22Rv1 (cell line): ENCODE measurements at regions not wholly inside any gene's neighbourhood (a gene's known extent, or its start where the extent isn't known, plus 50 kb on each side); places are given as distances from the start of the nearest gene placed in this dataset.
"Not testable (repeated sequence)": the region's sequence is repeated elsewhere in the genome, so short reads cannot be mapped to it uniquely, and the experiment has no call there.

ENCODE experiments used
- H3K27ac ChIP-seq: fragments of 450-650 bp; 2 replicates; pipeline ENCODE4 v1.5.1; 2017
- ZFX ChIP-seq: fragments of 450-650 bp; IDR thresholded peaks from 2 replicates; pipeline ENCODE4 v1.6.1; 2017; ENCODE audit warnings: antibody characterized with exemption, borderline replicate concordance
- TF ChIP-seq, protein P1 (sequence below): fragments of 450-650 bp; IDR thresholded peaks from 2 replicates; pipeline ENCODE4 v1.5.1; 2017; ENCODE audit warnings: mild to moderate bottlenecking

DNA sequence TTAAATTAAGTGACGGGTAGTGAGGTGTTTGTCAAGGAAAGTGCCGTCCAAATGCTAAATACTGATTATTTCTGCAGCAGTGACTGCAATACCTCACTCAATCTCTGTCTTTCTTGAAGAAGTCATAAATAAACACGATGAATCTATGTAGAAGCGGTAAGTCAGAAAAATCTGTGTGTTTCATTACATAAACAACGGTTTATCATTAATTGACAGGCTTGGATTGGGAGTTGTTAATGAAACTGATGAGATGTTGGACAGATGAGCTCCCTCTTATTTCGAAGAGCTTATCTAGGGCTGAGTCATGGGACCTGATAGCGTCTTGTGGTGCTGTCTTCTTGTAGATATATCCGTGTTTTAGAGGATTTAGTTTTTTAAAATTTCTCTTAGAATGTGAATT lies 92.2 kb upstream of the SAMD11 start:
- H3K27ac ChIP-seq, result no peak overlapping the region
- TF ChIP-seq ZFX, result no peak
- TF ChIP-seq, protein P1, sequence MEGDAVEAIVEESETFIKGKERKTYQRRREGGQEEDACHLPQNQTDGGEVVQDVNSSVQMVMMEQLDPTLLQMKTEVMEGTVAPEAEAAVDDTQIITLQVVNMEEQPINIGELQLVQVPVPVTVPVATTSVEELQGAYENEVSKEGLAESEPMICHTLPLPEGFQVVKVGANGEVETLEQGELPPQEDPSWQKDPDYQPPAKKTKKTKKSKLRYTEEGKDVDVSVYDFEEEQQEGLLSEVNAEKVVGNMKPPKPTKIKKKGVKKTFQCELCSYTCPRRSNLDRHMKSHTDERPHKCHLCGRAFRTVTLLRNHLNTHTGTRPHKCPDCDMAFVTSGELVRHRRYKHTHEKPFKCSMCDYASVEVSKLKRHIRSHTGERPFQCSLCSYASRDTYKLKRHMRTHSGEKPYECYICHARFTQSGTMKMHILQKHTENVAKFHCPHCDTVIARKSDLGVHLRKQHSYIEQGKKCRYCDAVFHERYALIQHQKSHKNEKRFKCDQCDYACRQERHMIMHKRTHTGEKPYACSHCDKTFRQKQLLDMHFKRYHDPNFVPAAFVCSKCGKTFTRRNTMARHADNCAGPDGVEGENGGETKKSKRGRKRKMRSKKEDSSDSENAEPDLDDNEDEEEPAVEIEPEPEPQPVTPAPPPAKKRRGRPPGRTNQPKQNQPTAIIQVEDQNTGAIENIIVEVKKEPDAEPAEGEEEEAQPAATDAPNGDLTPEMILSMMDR, result no peak

GRCh38 chr1:832136-832535 lies 91.6 kb upstream of the SAMD11 start:
- H3K27ac ChIP-seq, result no peak overlapping the region
- TF ChIP-seq, protein P1, result no peak
- TF ChIP-seq ZFX, result no peak

GRCh38 chr1:833226-833625 lies 90.5 kb upstream of the SAMD11 start:
- not testable (repeated sequence) for H3K27ac ChIP-seq

DNA sequence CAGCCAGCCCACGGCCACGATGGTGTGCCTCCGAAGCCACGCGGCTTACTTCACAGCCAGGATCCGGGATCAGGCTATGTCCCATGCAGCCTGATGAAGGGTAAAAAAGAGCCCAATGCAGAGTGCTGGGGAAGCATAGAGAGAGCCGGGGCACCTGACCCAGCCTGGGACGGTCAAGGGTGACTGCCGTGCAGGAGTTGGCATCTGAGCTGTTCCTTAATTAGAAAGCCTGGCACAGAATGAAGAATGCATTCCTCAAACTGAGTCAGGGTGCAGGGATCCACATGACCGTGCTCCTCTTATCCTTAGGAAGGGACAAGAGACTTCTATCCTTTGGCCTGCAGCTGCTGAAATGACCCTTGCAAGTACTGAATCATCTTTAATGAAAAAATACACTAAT lies 88.2 kb upstream of the SAMD11 start:
- H3K27ac ChIP-seq, result not testable (repeated sequence)

DNA sequence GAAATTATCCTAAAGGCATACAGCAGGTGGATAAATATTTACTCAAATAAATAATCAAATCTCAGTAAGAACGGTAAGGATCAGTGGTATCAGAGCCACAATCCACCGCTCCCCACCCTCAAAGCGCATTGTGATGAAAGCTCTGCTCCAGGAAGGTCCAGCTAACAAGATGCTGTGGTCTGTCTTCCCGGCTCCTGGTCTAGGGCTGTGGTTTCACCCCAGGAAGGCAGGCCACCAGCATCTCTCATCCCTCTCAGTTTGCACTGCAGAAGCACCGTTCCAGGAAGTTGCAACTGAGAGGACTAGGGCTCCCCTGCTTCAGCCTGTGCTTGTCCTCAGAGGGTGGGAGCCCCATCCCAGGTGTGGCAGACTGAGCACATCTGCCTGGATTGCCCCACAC lies 86.1 kb upstream of the SAMD11 start:
- H3K27ac ChIP-seq, result not testable (repeated sequence)

GRCh38 chr1:838291-838690 lies 85.4 kb upstream of the SAMD11 start:
- not testable (repeated sequence) for H3K27ac ChIP-seq

GRCh38 chr1:840592-840991 lies 83.1 kb upstream of the SAMD11 start:
- H3K27ac ChIP-seq, result not testable (repeated sequence)

- H3K27ac ChIP-seq, result not testable (repeated sequence)
These were observed 81.9 kb upstream of the SAMD11 start for GRCh38 chr1:841671-842425.

- H3K27ac ChIP-seq, result not testable (repeated sequence)
These were observed 80.9 kb upstream of the SAMD11 start for GRCh38 chr1:842799-843198.

DNA sequence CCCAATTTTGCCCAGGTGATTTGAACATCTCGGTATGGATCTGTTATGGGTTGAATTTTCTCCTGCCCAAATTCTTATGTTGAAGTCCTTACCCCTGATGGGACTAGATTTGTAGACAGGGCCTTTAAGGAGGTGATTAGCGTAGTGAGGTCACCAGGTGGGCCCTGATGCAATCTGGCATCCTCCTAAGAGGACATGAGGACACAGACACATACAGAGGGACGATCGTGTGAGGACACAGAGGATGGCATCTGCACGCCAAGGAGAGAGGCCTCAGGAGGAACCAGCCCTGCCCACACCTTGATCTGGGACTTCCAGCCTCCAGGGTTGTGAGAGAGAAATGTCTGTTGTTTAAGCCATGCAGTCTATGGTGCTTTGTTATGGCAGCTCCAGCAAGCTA lies 79.8 kb upstream of the SAMD11 start:
- H3K27ac ChIP-seq, result not testable (repeated sequence)

DNA sequence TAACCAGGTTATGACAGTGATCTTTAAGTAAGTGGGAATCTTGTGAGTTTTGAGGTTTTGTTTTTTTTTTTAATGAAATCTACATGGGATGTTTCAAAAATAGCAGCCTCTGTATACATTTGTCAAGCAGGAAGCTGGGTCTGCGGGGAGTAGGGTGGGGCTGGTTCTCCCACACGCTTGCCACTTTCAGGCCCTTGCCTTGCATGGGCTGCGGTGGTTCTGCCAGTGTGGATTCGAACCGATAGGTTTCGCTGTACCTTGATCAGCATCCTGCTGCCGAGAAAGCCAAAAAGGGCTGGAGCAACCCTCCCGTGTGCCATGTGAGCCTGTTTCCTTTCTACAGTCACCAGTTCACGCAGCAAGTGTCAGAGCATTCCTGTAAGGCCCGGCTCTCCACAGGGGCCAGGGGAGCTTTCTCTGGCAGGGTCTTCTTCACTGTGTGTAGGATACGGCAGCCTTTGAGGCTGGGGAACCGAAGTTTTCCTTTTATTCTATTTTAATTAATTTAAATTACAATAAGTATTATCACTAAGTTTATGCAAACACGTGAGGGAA lies 79.2 kb upstream of the SAMD11 start:
- TF ChIP-seq, protein P1, result no peak
- TF ChIP-seq ZFX, result no peak
- H3K27ac ChIP-seq, result no peak overlapping the region

GRCh38 chr1:845641-846040 lies 78.1 kb upstream of the SAMD11 start:
- not testable (repeated sequence) for H3K27ac ChIP-seq

- not testable (repeated sequence) for H3K27ac ChIP-seq
These were observed 73.8 kb upstream of the SAMD11 start for GRCh38 chr1:849873-850272.

DNA sequence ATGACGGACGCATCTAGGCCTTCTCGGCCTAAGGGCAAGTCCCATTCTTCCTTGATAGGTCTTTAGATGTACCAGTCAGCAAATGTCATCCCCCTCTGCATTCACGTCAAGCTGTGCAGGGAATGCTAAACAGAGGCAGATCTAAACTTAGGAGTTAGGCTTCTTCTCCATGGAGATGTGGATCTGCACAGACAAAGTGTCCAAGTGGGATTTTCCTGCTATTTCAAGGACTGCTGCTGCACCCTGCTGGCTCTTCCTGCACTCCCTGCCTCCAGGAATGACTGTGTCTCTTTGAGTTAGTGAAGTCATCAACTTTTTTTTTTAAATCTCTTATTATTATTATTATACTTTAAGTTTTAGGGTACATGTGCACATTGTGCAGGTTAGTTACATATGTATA lies 73.4 kb upstream of the SAMD11 start:
- H3K27ac ChIP-seq, result not testable (repeated sequence)

DNA sequence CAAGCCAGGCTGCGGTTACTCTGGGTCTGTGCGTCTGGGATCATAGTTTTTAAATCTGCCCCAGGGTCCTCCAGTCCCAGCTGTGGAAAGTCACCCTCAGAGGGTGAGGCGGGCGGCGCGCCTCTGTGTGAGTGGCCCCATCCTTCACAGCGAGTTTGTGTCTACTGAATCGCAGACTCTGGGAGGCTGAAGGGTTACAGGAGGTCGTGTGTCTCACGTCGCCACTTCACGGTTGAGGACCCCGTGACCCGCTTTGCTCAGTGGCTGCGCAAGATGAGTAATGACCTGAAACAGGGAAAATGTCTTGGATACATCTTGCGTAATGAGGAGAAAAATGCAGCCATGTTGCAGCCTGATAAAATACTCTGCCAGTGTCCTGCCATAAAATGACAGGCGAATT lies 72.3 kb upstream of the SAMD11 start:
- not testable (repeated sequence) for H3K27ac ChIP-seq

DNA sequence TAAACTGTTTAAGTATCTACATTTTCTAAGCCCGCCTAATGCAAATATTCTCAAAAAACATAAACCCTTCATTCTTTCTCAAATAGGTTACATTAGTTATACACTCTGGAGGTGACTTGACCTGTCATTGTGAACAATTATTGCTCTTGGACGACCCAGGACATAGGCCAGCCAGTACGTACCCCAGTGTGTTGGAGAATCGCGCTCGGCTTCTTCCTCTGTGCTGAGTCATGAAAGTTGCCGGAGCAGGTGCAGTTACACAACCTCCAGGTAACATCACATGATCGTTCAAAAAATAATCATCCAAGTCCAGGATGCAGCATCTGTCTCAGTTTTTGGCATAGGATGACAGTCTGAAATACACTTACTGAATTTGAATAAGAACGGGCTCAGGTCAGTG lies 71.9 kb upstream of the SAMD11 start:
- not testable (repeated sequence) for H3K27ac ChIP-seq

DNA sequence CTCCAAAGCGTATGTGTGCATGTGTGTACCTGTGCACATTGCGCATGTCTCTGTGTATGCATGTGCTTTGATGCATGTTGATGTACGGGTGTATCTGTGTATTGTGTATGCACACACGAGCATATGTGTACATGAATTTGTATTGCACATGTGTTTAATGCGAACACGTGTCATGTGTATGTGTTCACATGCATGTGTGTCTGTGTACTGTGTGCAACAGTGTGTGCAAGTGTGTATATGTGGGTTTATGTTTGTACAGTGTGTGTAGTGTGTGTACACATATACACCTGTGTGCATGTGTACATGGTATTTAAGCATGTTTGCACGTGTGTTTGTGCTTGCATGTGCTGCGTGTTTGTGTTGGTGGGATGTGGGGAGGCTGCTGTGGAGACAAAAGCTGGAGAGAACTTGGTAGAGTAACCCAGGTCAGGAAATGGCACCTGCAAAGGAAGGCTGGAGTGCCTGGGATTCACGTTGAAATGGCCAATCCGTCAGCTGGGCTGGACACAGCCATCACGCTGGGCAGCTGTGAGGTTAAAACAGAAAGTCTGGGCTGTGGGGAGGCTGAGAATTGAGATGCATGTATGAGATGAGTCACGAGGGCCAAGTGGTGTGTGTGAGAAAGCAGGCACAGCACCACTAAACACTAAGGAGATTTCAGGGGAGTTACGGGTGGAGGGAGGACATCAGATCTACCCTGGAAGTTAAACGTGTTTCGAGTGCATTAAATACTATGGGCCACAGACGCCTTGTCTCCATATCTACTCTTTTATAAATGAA lies 68.3 kb upstream of the SAMD11 start:
- not testable (repeated sequence) for H3K27ac ChIP-seq

GRCh38 chr1:856541-857057 lies 67.1 kb upstream of the SAMD11 start:
- not testable (repeated sequence) for H3K27ac ChIP-seq
